Astrocyte of the cerebellum (primary cell): ENCODE measurements at regions not wholly inside any gene's neighbourhood (a gene's known extent, or its start where the extent isn't known, plus 50 kb on each side); places are given as distances from the start of the nearest gene placed in this dataset.
"Not testable (repeated sequence)": the region's sequence is repeated elsewhere in the genome, so short reads cannot be mapped to it uniquely, and the experiment has no call there.

Experiments
- DNase-seq: peaks from one replicate; pipeline ENCODE4 v3.0.0-alpha.2; 2011; ENCODE audit warnings: low read depth
- H3K4me3 ChIP-seq: 2 replicates; pipeline ENCODE4 v1.5.1; 2011; ENCODE audit warnings: mild to moderate bottlenecking, low read depth, low read length, moderate library complexity
- CTCF ChIP-seq: IDR thresholded peaks from 2 replicates; pipeline ENCODE4 v1.5.1; 2012; ENCODE audit warnings: low read length, low read depth, moderate library complexity, mild to moderate bottlenecking; ENCODE audit errors: missing control alignments
- in situ Hi-C: cut with HindIII; loops from 2 replicates; pipeline ENCODE4 v1.10.0; 2017; ENCODE audit warnings: low sequenced_read_pairs

GRCh38 chr2:120509991-120510735 lies 164.2 kb downstream of the INHBB start:
- DNase-seq = no peak
- TF ChIP-seq CTCF = no peak
- H3K4me3 ChIP-seq = no peak overlapping the region
- in situ Hi-C loops = no loop called here

GRCh38 chr2:120510751-120511395 lies 164.9 kb downstream of the INHBB start:
- no peak overlapping the region for H3K4me3 ChIP-seq
- no peak for DNase-seq
- TF ChIP-seq CTCF = no peak
- in situ Hi-C loops = no loop called here

GRCh38 chr2:120511536-120511935 lies 165.6 kb downstream of the INHBB start:
- no peak for DNase-seq
- in situ Hi-C loops = no loop called here
- TF ChIP-seq CTCF = no peak
- no peak overlapping the region for H3K4me3 ChIP-seq

GRCh38 chr2:120511947-120512710 lies 166.2 kb downstream of the INHBB start:
- in situ Hi-C loops = no loop called here
- no peak overlapping the region for H3K4me3 ChIP-seq
- TF ChIP-seq CTCF = peak; percentile 7
- DNase-seq = no peak

- no peak for TF ChIP-seq CTCF
- no peak for DNase-seq
- H3K4me3 ChIP-seq = no peak overlapping the region
- in situ Hi-C loops = no loop called here
Measured at GRCh38 chr2:120513776-120514357, 167.9 kb downstream of the INHBB start.

- in situ Hi-C loops = no loop called here
- TF ChIP-seq CTCF = no peak
- no peak overlapping the region for H3K4me3 ChIP-seq
- DNase-seq = no peak
Measured at GRCh38 chr2:120514521-120514920, 168.6 kb downstream of the INHBB start.

GRCh38 chr2:120515066-120515758 lies 169.3 kb downstream of the INHBB start:
- in situ Hi-C loops, H3K4me3 ChIP-seq, DNase-seq: not testable (repeated sequence)
